GM23248 (cell line): ENCODE measurements at regions not wholly inside any gene's neighbourhood (a gene's known extent, or its start where the extent isn't known, plus 50 kb on each side); places are given as distances from the start of the nearest gene placed in this dataset.
A peak's percentile ranks its signal among the peaks of the same experiment; 100 is the strongest.

Experiments used
- DNase-seq: peaks from one replicate; pipeline ENCODE4 v3.0.0-alpha.2; 2015
- H2AFZ ChIP-seq: fragments of 200-600 bp; sonication (generic); 2 replicates; pipeline ENCODE4 v1.6.1; 2016; ENCODE audit warnings: antibody characterized with exemption
- H3F3A ChIP-seq: fragments of 200-600 bp; sonication (generic); 2 replicates; pipeline ENCODE4 v1.6.1; 2016; ENCODE audit warnings: mild to moderate bottlenecking, antibody characterized with exemption, mixed run types; ENCODE audit not compliant: insufficient read depth
- H3K27ac ChIP-seq: fragments of 200-600 bp; sonication (generic); 2 replicates; pipeline ENCODE4 v1.5.1; 2016; ENCODE audit warnings: mild to moderate bottlenecking
- H3K27me3 ChIP-seq: fragments of 200-600 bp; sonication (generic); replicated peaks from 2 replicates; pipeline ENCODE4 v1.6.1; 2016; ENCODE audit warnings: mild to moderate bottlenecking; ENCODE audit not compliant: insufficient read depth
- H3K36me3 ChIP-seq: fragments of 200-600 bp; sonication (generic); 2 replicates; pipeline ENCODE4 v1.6.1; 2016; ENCODE audit warnings: low read depth, mild to moderate bottlenecking
- H3K4me1 ChIP-seq: fragments of 200-600 bp; sonication (generic); 2 replicates; pipeline ENCODE4 v1.6.1; 2016; ENCODE audit warnings: mild to moderate bottlenecking; ENCODE audit not compliant: insufficient read depth
- H3K4me2 ChIP-seq: fragments of 200-600 bp; sonication (generic); one replicate; pipeline ENCODE4 v1.6.1; 2016; ENCODE audit warnings: mild to moderate bottlenecking; ENCODE audit not compliant: unreplicated experiment
- H3K4me3 ChIP-seq: fragments of 200-600 bp; sonication (generic); 2 replicates; pipeline ENCODE4 v1.5.1; 2016; ENCODE audit warnings: mild to moderate bottlenecking
- H3K79me2 ChIP-seq: fragments of 200-600 bp; sonication (generic); 2 replicates; pipeline ENCODE4 v1.6.1; 2016; ENCODE audit warnings: mild to moderate bottlenecking; ENCODE audit not compliant: insufficient read depth
- H3K9ac ChIP-seq: fragments of 200-600 bp; sonication (generic); 2 replicates; pipeline ENCODE4 v1.6.1; 2016; ENCODE audit warnings: mild to moderate bottlenecking
- H3K9me2 ChIP-seq: fragments of 200-600 bp; sonication (generic); 2 replicates; pipeline ENCODE4 v1.6.1; 2016; ENCODE audit warnings: mixed run types, mild to moderate bottlenecking, moderate library complexity; ENCODE audit not compliant: insufficient read depth
- H3K9me3 ChIP-seq: fragments of 200-600 bp; sonication (generic); one replicate; pipeline ENCODE4 v1.6.1; 2017; ENCODE audit warnings: low read depth
- H4K20me1 ChIP-seq: fragments of 200-600 bp; sonication (generic); 2 replicates; pipeline ENCODE4 v1.6.0; 2016; ENCODE audit not compliant: insufficient read depth
- EZH2 ChIP-seq: fragments of 200-600 bp; sonication (generic); IDR thresholded peaks from 2 replicates; pipeline ENCODE4 v1.6.1; 2018; ENCODE audit warnings: antibody characterized with exemption, mild to moderate bottlenecking; ENCODE audit not compliant: insufficient read depth, poor library complexity, severe bottlenecking
- EZH2phosphoT487 ChIP-seq: fragments of 200-600 bp; sonication (generic); IDR thresholded peaks from 2 replicates; pipeline ENCODE4 v1.6.1; 2018; ENCODE audit warnings: antibody characterized with exemption, moderate library complexity, mild to moderate bottlenecking, low read depth; ENCODE audit not compliant: insufficient read depth
- WGBS, 2 experiments: methylation state at CpG; one replicate each; pipeline ENCODE4 v1.1.6; 2015 to 2017; ENCODE audit warnings: low lambda C conversion rate in 2 of 2, low coverage in 1 of 2; ENCODE audit errors: missing lambda C conversion rate in 2 of 2; 5-methylcytosine and 5-hydroxymethylcytosine counted together
- in situ Hi-C: fragments of 300-500 bp; cut with MboI; formaldehyde crosslinking; loops from 2 replicates; pipeline ENCODE4 v1.15.0; 2020

- Histone ChIP-seq H3K9me2 (no peaks in the 10 kb centered on the region), H3K27ac (no peak overlapping the region), H3F3A (peaks cover 6% of the 10 kb centered on the region; the same call in 1 of the 2 replicates), H3K4me2 (no peak overlapping the region), H3K79me2 (no peaks in the 10 kb centered on the region), H3K9me3 (no peaks in the 10 kb centered on the region), H3K4me1 (peaks cover 21% of the 10 kb centered on the region), H3K27me3 (no peaks in the 10 kb centered on the region; the same call in 1 of the 2 replicates), H3K9ac (no peak overlapping the region), H3K36me3 (no peaks in the 10 kb centered on the region), H4K20me1 (no peaks in the 10 kb centered on the region), H2AFZ (no peak overlapping the region), H3K4me3 (no peak overlapping the region)
- WGBS, 2 experiments = 100% methylated on average over 5 of the region's 5 CpGs
- no peak for TF ChIP-seq EZH2
- TF ChIP-seq EZH2phosphoT487 = no peak
- DNase-seq = no peak
- in situ Hi-C loops = no loop called here
Observed at GRCh38 chr10:44196336-44196735, 188.6 kb downstream of the CXCL12 start.

- Histone ChIP-seq H3K9me3 (no peaks in the 10 kb centered on the region), H3K9me2 (no peaks in the 10 kb centered on the region), H4K20me1 (no peaks in the 10 kb centered on the region), H3K36me3 (no peaks in the 10 kb centered on the region), H3K79me2 (no peaks in the 10 kb centered on the region), H3K27me3 (no peaks in the 10 kb centered on the region; the same call in 1 of the 2 replicates), H2AFZ (no peak overlapping the region), H3K4me1 (peaks cover 23% of the 10 kb centered on the region), H3F3A (peaks cover 10% of the 10 kb centered on the region; the same call in 1 of the 2 replicates), H3K4me3 (no peak overlapping the region), H3K4me2 (no peak overlapping the region), H3K9ac (no peak overlapping the region), H3K27ac (no peak overlapping the region)
- no peak for DNase-seq
- TF ChIP-seq EZH2 (no peak), EZH2phosphoT487 (no peak)
- in situ Hi-C loops = no loop called here
- 81 to 85% methylated on average over 2 of the region's 2 CpGs for WGBS, 2 experiments
Observed at GRCh38 chr10:44196008-44196320, 188.9 kb downstream of the CXCL12 start.

GRCh38 chr10:44195112-44196007, 189.5 kb downstream of the CXCL12 start:
- Histone ChIP-seq H3K4me3 (no peak overlapping the region), H3K4me1 (peaks cover 23% of the 10 kb centered on the region), H3K9me2 (no peaks in the 10 kb centered on the region), H3K4me2 (peak overlapping the region; percentile 39), H3K9me3 (no peaks in the 10 kb centered on the region), H3K9ac (no peak overlapping the region), H3K79me2 (no peaks in the 10 kb centered on the region), H3K27ac (no peak overlapping the region), H2AFZ (no peak overlapping the region), H3K27me3 (no peaks in the 10 kb centered on the region; the same call in 1 of the 2 replicates), H4K20me1 (no peaks in the 10 kb centered on the region), H3F3A (peaks cover 12% of the 10 kb centered on the region; the same call in 1 of the 2 replicates), H3K36me3 (no peaks in the 10 kb centered on the region)
- in situ Hi-C loops = no loop called here
- DNase-seq = peak; percentile 95
- peak; percentile 91 for TF ChIP-seq EZH2phosphoT487
- no peak for TF ChIP-seq EZH2
- WGBS, 2 experiments = 58 to 63% methylated on average over 9 of the region's 9 CpGs

- Histone ChIP-seq H3K27ac (no peak overlapping the region), H3K79me2 (no peaks in the 10 kb centered on the region), H2AFZ (no peak overlapping the region), H3K9me3 (no peaks in the 10 kb centered on the region), H3K4me2 (no peak overlapping the region), H3K4me3 (no peak overlapping the region), H3K9me2 (no peaks in the 10 kb centered on the region), H3F3A (peaks cover 12% of the 10 kb centered on the region; the same call in 1 of the 2 replicates), H3K36me3 (no peaks in the 10 kb centered on the region), H3K27me3 (no peaks in the 10 kb centered on the region; the same call in 1 of the 2 replicates), H3K4me1 (peaks cover 23% of the 10 kb centered on the region), H4K20me1 (no peaks in the 10 kb centered on the region), H3K9ac (no peak overlapping the region)
- in situ Hi-C loops = no loop called here
- 69 to 71% methylated on average over 2 of the region's 2 CpGs for WGBS, 2 experiments
- TF ChIP-seq EZH2 (no peak), EZH2phosphoT487 (no peak)
- no peak for DNase-seq
Observed at GRCh38 chr10:44194435-44194834, 190.5 kb downstream of the CXCL12 start.
